ENCODE measurements at regions not wholly inside any gene's neighbourhood (a gene's known extent, or its start where the extent isn't known, plus 50 kb on each side); places are given as distances from the start of the nearest gene placed in this dataset.

DNA sequence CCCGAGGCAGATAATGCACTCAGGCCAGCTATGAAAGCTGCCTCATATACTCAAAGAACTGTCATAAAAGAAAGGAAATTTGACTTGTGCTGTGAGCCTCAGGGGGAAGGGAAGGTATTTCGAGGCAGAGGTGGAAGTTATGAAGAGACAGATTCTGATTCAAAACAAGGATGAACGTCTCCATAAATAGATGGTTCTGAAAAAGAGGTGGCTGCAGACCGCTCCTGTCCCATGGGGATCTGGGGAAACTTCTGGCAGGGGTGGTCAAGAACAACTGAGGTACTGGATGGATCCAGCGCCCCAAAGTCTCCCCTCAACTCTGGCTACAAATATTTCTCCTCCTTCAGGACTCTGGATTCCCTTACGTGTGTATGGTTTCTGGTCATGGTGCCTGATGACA lies 168.1 kb upstream of the IRS2 start:
- CTCF ChIA-PET (ENCODE audit: partially characterized antibody) = no interaction called here
- no peaks in the 10 kb centered on the region for H3K79me1 ChIP-seq (ENCODE audit: low read depth, low read length)

More for the DNA sequence above, 168.1 kb upstream of the IRS2 start:
- no peak overlapping the region for H4K8ac ChIP-seq (ENCODE audit: extremely low read depth, insufficient read depth, low read length)
- no peak overlapping the region for H3K4me2 ChIP-seq (ENCODE audit: insufficient read depth in 1 of 2, low read depth in 2 of 2, low read length in 2 of 2)
- H2BK5ac ChIP-seq (ENCODE audit: low read depth, low read length) = no peak overlapping the region
- H3K23me2 ChIP-seq (ENCODE audit: low read depth, low read length) = no peaks in the 10 kb centered on the region
- POLR2A ChIA-PET (ENCODE audit: partially characterized antibody) = no interaction called here
- H3K18ac ChIP-seq (ENCODE audit: extremely low read depth, low read length) = no peak overlapping the region
- no peak overlapping the region for H2AFZ ChIP-seq (ENCODE audit: low read length)
- no peak overlapping the region for H2BK12ac ChIP-seq (ENCODE audit: low read depth, low read length)
- H3K36me3 ChIP-seq (ENCODE audit: control insufficient read depth in 2 of 4, insufficient read depth in 4 of 4, low read length in 3 of 4) = no peaks in the 10 kb centered on the region
- peaks cover 0 to 6% of the 10 kb centered on the region in 2 experiments; a peak in 1 of 4 replicates for H3K9me3 ChIP-seq (ENCODE audit: insufficient read depth in 2 of 2, low read depth in 1 of 2, low read length in 1 of 2)
- no peak overlapping the region for H3K4me3 ChIP-seq (ENCODE audit: extremely low read depth in 1 of 4, insufficient read depth in 2 of 4, low read depth in 3 of 4, low read length in 4 of 4)
- no peak overlapping the region for H4K5ac ChIP-seq (ENCODE audit: insufficient read length, low read depth, low read length)
- TF ChIP-seq KDM4A (IDR thresholded peaks at IDR 0.05; ENCODE audit: low read depth, low read length, severe bottlenecking) = no peak
- TF ChIP-seq KDM5A (IDR thresholded peaks at IDR 0.05; ENCODE audit: low read length) = no peak
- TF ChIP-seq, protein P1, sequence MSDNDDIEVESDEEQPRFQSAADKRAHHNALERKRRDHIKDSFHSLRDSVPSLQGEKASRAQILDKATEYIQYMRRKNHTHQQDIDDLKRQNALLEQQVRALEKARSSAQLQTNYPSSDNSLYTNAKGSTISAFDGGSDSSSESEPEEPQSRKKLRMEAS (IDR thresholded peaks at IDR 0.05) = no peak
- no peak for TF ChIP-seq SP2 (IDR thresholded peaks at IDR 0.05; ENCODE audit: low read length)
- no peak for TF ChIP-seq SIX5 (IDR thresholded peaks at IDR 0.05; ENCODE audit: low read depth, low read length)
- no peak for TF ChIP-seq HDAC6 (IDR thresholded peaks at IDR 0.05; ENCODE audit: low read depth, low read length)
- TF ChIP-seq RBBP5 (IDR thresholded peaks at IDR 0.05; ENCODE audit: borderline replicate concordance, low read depth, low read length) = no peak
- TF ChIP-seq POU5F1 (IDR thresholded peaks at IDR 0.05; ENCODE audit: low read depth, low read length) = no peak
- no peak for TF ChIP-seq CHD2 (IDR thresholded peaks at IDR 0.05; ENCODE audit: low read length)
- TF ChIP-seq GTF2F1 (IDR thresholded peaks at IDR 0.05; ENCODE audit: borderline replicate concordance, low read depth, low read length) = no peak
- no peak for TF ChIP-seq SRF (IDR thresholded peaks at IDR 0.05; ENCODE audit: low read depth, low read length)
- no peak for TF ChIP-seq JUND (IDR thresholded peaks at IDR 0.05; ENCODE audit: low read length)
- no peak for TF ChIP-seq MAFK (IDR thresholded peaks at IDR 0.05; ENCODE audit: low read depth, low read length)
- TF ChIP-seq KDM1A (IDR thresholded peaks at IDR 0.05; ENCODE audit: borderline replicate concordance, low read length) = no peak
- no peak for TF ChIP-seq RXRA (IDR thresholded peaks at IDR 0.05; ENCODE audit: insufficient read depth, low read depth, low read length)
- no peaks in the 10 kb centered on the region for H3K27me3 ChIP-seq (replicated peaks in 1 of 4; ENCODE audit: control insufficient read depth in 3 of 4, extremely low read depth in 1 of 4, insufficient read depth in 3 of 4, low read length in 3 of 4)
- no peaks in the 10 kb centered on the region for H3K4me1 ChIP-seq (replicated peaks in 1 of 4; ENCODE audit: control insufficient read depth in 3 of 4, insufficient read depth in 4 of 4, low read length in 3 of 4)
- no peak overlapping the region for H2AK5ac ChIP-seq (ENCODE audit: low read depth, low read length)
- H4K20me1 ChIP-seq (replicated peaks in 1 of 2; ENCODE audit: control insufficient read depth in 1 of 2, insufficient read depth in 2 of 2, low read length in 2 of 2) = no peaks in the 10 kb centered on the region
- WGBS, 2 experiments (ENCODE audit: extremely low coverage in 1 of 2, insufficient coverage in 1 of 2, insufficient read length in 1 of 2, insufficient replicate concordance in 2 of 2, low coverage in 1 of 2, low lambda C conversion rate in 2 of 2, missing lambda C conversion rate in 1 of 2) = 90% methylated on average over 6 of the region's 6 CpGs; no CpG with 5 or more reads in 1 of the 2 experiments
- no peaks in the 10 kb centered on the region for H3K79me2 ChIP-seq (ENCODE audit: control insufficient read depth in 1 of 2, insufficient read depth in 2 of 2, low read length in 2 of 2)
- no peak overlapping the region for H2BK120ac ChIP-seq (replicated peaks; ENCODE audit: low read depth, low read length)
- DNase-seq (ENCODE audit: low read depth in 1 of 2, low spot score in 2 of 2) (no peak), FAIRE-seq (no peak)
- H3K9ac ChIP-seq (replicated peaks in 1 of 4; ENCODE audit: extremely low read depth in 1 of 4, low read depth in 3 of 4, low read length in 3 of 4) = no peak overlapping the region
- no peak overlapping the region for H3K4ac ChIP-seq (replicated peaks; ENCODE audit: insufficient read length, low read depth, low read length)
- H3K23ac ChIP-seq (ENCODE audit: insufficient read length) = no peak overlapping the region
- no peak overlapping the region for H3K14ac ChIP-seq (ENCODE audit: insufficient read length)
- H2BK15ac ChIP-seq (ENCODE audit: low read length) = no peak overlapping the region
- H4K91ac ChIP-seq (replicated peaks; ENCODE audit: insufficient read length, low read length) = no peak overlapping the region
- H3K27ac ChIP-seq (ENCODE audit: low read depth, low read length) = no peak overlapping the region
- no peak overlapping the region for H3K56ac ChIP-seq (replicated peaks; ENCODE audit: insufficient read length, low read depth, low read length)
- no peak overlapping the region for H2BK20ac ChIP-seq (ENCODE audit: low read length)

Measured in H1 (cell line).